ENCODE measurements at regions not wholly inside any gene's neighbourhood (a gene's known extent, or its start where the extent isn't known, plus 50 kb on each side); places are given as distances from the start of the nearest gene placed in this dataset.

GRCh38 chr2:150907466-150907865, 354.2 kb downstream of the RBM43 start:
- Histone ChIP-seq H3K36me3 (ENCODE audit: control insufficient read depth, insufficient read depth, low read length) (no peaks in the 10 kb centered on the region), H3K27me3 (ENCODE audit: control insufficient read depth, insufficient read depth, low read length) (no peaks in the 10 kb centered on the region), H2AFZ (no peak overlapping the region), H3K27ac (no peak overlapping the region), H3K79me2 (no peaks in the 10 kb centered on the region), H3K4me2 (ENCODE audit: low read length) (no peak overlapping the region), H3K9me3 (ENCODE audit: control insufficient read depth, low read length) (no peaks in the 10 kb centered on the region), H3K9ac (no peak overlapping the region), H3K4me3 (ENCODE audit: low read depth, low read length) (no peak overlapping the region), H3K4me1 (no peaks in the 10 kb centered on the region)
- TF ChIP-seq, protein P1, sequence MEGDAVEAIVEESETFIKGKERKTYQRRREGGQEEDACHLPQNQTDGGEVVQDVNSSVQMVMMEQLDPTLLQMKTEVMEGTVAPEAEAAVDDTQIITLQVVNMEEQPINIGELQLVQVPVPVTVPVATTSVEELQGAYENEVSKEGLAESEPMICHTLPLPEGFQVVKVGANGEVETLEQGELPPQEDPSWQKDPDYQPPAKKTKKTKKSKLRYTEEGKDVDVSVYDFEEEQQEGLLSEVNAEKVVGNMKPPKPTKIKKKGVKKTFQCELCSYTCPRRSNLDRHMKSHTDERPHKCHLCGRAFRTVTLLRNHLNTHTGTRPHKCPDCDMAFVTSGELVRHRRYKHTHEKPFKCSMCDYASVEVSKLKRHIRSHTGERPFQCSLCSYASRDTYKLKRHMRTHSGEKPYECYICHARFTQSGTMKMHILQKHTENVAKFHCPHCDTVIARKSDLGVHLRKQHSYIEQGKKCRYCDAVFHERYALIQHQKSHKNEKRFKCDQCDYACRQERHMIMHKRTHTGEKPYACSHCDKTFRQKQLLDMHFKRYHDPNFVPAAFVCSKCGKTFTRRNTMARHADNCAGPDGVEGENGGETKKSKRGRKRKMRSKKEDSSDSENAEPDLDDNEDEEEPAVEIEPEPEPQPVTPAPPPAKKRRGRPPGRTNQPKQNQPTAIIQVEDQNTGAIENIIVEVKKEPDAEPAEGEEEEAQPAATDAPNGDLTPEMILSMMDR (IDR thresholded peaks at IDR 0.05) = no peak

GRCh38 chr2:150903461-150903860, 358.2 kb downstream of the RBM43 start:
- Histone ChIP-seq H3K9me3 (ENCODE audit: control insufficient read depth, low read length) (no peaks in the 10 kb centered on the region), H3K9ac (no peak overlapping the region), H3K79me2 (no peaks in the 10 kb centered on the region), H3K4me2 (ENCODE audit: low read length) (no peak overlapping the region), H3K36me3 (ENCODE audit: control insufficient read depth, insufficient read depth, low read length) (no peaks in the 10 kb centered on the region), H3K4me1 (no peaks in the 10 kb centered on the region), H3K27ac (no peak overlapping the region), H3K27me3 (ENCODE audit: control insufficient read depth, insufficient read depth, low read length) (no peaks in the 10 kb centered on the region), H3K4me3 (ENCODE audit: low read depth, low read length) (no peak overlapping the region), H2AFZ (no peak overlapping the region)
- TF ChIP-seq, protein P1 (IDR thresholded peaks at IDR 0.05) = no peak

- H3K9ac ChIP-seq = no peak overlapping the region
- no peak overlapping the region for H3K4me2 ChIP-seq (ENCODE audit: low read length)
- no peaks in the 10 kb centered on the region for H3K9me3 ChIP-seq (ENCODE audit: control insufficient read depth, low read length)
- H3K79me2 ChIP-seq = no peaks in the 10 kb centered on the region
- no peak overlapping the region for H3K27ac ChIP-seq
- no peak overlapping the region for H2AFZ ChIP-seq
- no peaks in the 10 kb centered on the region for H3K27me3 ChIP-seq (ENCODE audit: control insufficient read depth, insufficient read depth, low read length)
- no peak overlapping the region for H3K4me3 ChIP-seq (ENCODE audit: low read depth, low read length)
- TF ChIP-seq, protein P1 (IDR thresholded peaks at IDR 0.05) = no peak
- no peaks in the 10 kb centered on the region for H3K4me1 ChIP-seq
- H3K36me3 ChIP-seq (ENCODE audit: control insufficient read depth, insufficient read depth, low read length) = no peaks in the 10 kb centered on the region
Observed at GRCh38 chr2:150903055-150903454, 358.6 kb downstream of the RBM43 start.

DNA sequence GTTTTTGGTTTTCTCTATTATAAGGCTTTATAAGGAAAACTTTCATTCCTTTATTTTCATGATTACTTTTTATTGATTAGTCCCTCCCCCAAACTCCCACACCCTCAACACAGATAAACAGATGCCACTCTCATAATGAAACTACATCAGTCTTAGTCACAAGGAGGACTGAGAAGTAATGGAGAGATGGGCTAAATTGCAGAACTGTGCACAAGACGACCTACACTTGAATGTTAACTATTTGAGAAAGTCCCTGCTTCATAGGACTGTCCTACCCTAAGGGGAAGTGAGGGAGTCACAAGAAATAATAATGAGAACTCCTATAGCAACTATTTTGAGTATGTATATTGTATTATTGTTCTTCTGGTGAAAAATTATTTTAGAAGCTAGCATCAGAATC, 360.8 kb downstream of the RBM43 start:
- Histone ChIP-seq H3K4me2 (ENCODE audit: low read length) (no peak overlapping the region), H3K79me2 (no peaks in the 10 kb centered on the region), H3K36me3 (ENCODE audit: control insufficient read depth, insufficient read depth, low read length) (no peaks in the 10 kb centered on the region), H3K4me3 (ENCODE audit: low read depth, low read length) (no peak overlapping the region), H3K4me1 (no peaks in the 10 kb centered on the region), H3K27me3 (ENCODE audit: control insufficient read depth, insufficient read depth, low read length) (no peaks in the 10 kb centered on the region), H2AFZ (no peak overlapping the region), H3K9me3 (ENCODE audit: control insufficient read depth, low read length) (no peaks in the 10 kb centered on the region), H3K9ac (no peak overlapping the region), H3K27ac (no peak overlapping the region)
- TF ChIP-seq, protein P1 (IDR thresholded peaks at IDR 0.05) = no peak

- H3K27ac ChIP-seq = no peak overlapping the region
- H3K4me2 ChIP-seq (ENCODE audit: low read length) = no peak overlapping the region
- no peak overlapping the region for H3K4me3 ChIP-seq (ENCODE audit: low read depth, low read length)
- H3K27me3 ChIP-seq (ENCODE audit: control insufficient read depth, insufficient read depth, low read length) = no peaks in the 10 kb centered on the region
- H3K4me1 ChIP-seq = no peaks in the 10 kb centered on the region
- H3K36me3 ChIP-seq (ENCODE audit: control insufficient read depth, insufficient read depth, low read length) = no peaks in the 10 kb centered on the region
- no peaks in the 10 kb centered on the region for H3K9me3 ChIP-seq (ENCODE audit: control insufficient read depth, low read length)
- TF ChIP-seq, protein P1 (IDR thresholded peaks at IDR 0.05) = no peak
- no peak overlapping the region for H2AFZ ChIP-seq
- no peak overlapping the region for H3K9ac ChIP-seq
- H3K79me2 ChIP-seq = no peaks in the 10 kb centered on the region
Observed at GRCh38 chr2:150895968-150896367, 365.7 kb downstream of the RBM43 start.
